ENCODE measurements at regions not wholly inside any gene's neighbourhood (a gene's known extent, or its start where the extent isn't known, plus 50 kb on each side); places are given as distances from the start of the nearest gene placed in this dataset.
"Not testable (repeated sequence)": the region's sequence is repeated elsewhere in the genome, so short reads cannot be mapped to it uniquely, and the experiment has no call there.

DNA sequence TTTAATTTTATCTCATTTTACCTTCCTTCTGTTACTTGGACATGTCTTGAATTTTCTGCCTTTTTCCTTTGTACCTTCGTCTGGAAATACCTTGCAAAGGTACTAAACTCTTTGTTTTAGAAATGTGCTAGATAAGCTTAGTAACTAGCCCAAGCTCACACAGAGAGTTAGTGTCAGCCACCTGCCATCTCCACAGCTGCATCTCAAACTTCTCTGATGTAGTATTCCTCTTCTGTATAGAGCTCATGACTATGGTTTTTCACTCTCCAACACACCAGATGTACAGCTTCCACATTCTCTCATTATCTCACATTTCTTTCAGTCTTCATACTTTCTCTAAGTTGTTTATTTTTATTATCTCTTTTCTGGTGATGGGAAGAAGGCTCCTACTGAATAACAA is 516.6 kb upstream of the ROBO2 start:
- no peak for DNase-seq (ENCODE audit: extremely low read depth, insufficient read length)
- TF ChIP-seq, protein P1, sequence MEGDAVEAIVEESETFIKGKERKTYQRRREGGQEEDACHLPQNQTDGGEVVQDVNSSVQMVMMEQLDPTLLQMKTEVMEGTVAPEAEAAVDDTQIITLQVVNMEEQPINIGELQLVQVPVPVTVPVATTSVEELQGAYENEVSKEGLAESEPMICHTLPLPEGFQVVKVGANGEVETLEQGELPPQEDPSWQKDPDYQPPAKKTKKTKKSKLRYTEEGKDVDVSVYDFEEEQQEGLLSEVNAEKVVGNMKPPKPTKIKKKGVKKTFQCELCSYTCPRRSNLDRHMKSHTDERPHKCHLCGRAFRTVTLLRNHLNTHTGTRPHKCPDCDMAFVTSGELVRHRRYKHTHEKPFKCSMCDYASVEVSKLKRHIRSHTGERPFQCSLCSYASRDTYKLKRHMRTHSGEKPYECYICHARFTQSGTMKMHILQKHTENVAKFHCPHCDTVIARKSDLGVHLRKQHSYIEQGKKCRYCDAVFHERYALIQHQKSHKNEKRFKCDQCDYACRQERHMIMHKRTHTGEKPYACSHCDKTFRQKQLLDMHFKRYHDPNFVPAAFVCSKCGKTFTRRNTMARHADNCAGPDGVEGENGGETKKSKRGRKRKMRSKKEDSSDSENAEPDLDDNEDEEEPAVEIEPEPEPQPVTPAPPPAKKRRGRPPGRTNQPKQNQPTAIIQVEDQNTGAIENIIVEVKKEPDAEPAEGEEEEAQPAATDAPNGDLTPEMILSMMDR (IDR thresholded peaks at IDR 0.05; ENCODE audit: insufficient read depth, low read length, poor library complexity, severe bottlenecking) = no peak
- no peak overlapping the region for H3K4me3 ChIP-seq (replicated peaks; ENCODE audit: low read depth, low read length)
- H3K36me3 ChIP-seq (ENCODE audit: control insufficient read depth, insufficient read depth, low read length) = no peaks in the 10 kb centered on the region
- no peaks in the 10 kb centered on the region for H3K27me3 ChIP-seq (replicated peaks; ENCODE audit: control insufficient read depth, insufficient read depth, low read length)

DNA sequence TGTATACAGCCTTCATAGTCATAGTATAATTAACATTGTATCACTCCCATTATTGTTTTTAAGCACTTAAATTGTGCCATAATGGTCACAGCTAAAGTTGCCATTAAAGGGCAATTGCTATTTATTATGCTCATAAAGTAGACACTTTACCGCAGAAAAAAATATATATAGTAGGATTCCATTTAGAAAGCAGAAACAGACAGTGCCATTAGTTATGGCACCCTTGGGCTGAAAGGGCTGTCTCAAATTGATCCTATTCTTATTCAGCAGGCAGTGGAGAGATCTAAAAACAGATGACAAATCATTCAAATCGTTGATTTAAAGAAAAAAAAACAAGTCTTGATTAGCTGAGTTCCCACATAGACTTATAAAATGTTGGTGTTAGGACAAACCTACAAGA is 514.2 kb upstream of the ROBO2 start:
- DNase-seq (ENCODE audit: extremely low read depth, insufficient read length) = no peak
- Histone ChIP-seq H3K4me3 (replicated peaks; ENCODE audit: low read depth, low read length) (no peak overlapping the region), H3K27me3 (replicated peaks; ENCODE audit: control insufficient read depth, insufficient read depth, low read length) (no peaks in the 10 kb centered on the region), H3K36me3 (ENCODE audit: control insufficient read depth, insufficient read depth, low read length) (no peaks in the 10 kb centered on the region)
- TF ChIP-seq, protein P1 (IDR thresholded peaks at IDR 0.05; ENCODE audit: insufficient read depth, low read length, poor library complexity, severe bottlenecking) = no peak

DNA sequence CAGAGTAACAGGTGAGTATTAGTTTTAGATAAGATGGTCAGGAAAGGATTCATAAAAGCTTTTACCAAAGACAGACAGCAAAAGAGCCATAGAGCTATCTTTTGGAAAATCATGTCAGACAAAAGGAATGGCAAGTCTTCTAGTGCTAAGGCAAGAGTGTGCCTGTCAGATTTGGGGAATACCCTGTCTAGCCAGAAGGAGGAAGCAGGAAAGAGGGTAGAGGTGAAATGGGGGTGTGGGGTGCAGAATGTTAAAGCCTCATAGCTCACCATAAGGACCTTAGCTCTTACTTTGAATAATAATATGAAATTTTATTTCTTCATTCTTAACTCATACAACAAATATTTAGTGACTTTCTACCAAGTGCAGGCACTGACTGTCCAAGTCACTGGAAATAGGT is 512.1 kb upstream of the ROBO2 start:
- Histone ChIP-seq H3K36me3 (ENCODE audit: control insufficient read depth, insufficient read depth, low read length) (no peaks in the 10 kb centered on the region), H3K4me3 (replicated peaks; ENCODE audit: low read depth, low read length) (no peak overlapping the region), H3K27me3 (replicated peaks; ENCODE audit: control insufficient read depth, insufficient read depth, low read length) (no peaks in the 10 kb centered on the region)
- no peak for DNase-seq (ENCODE audit: extremely low read depth, insufficient read length)
- TF ChIP-seq, protein P1 (IDR thresholded peaks at IDR 0.05; ENCODE audit: insufficient read depth, low read length, poor library complexity, severe bottlenecking) = no peak

DNA sequence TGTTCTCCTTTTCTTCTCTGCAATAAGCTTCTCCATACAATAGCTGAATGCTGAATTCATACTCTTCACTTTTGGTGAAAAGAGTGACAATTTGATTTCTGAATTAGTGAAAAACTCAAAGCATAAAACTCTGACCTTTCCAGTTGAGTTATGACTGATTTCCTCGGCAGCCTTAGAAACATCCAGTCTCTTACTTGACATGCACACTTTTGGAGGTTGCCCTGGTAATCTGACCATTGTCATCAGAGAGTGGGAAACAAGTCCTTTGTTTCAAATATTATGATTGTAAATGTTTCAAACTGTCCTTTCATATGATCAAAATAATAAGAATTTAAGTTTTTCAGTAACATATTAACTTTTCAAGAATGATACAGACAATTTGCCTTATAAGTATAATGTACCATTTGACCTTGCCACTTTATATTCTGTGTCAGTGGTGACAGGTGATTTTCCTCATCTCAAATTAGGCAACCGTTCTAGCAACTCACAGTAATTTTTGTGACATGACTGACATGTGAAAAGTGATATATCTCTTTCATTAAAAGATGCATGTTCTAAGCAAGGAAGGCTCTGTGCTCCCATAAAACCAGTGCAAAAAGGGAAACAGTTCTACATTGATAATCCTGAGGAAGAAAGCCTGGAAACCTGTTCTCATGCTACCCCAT is 507.6 kb upstream of the ROBO2 start:
- TF ChIP-seq, protein P1 (IDR thresholded peaks at IDR 0.05; ENCODE audit: insufficient read depth, low read length, poor library complexity, severe bottlenecking) = no peak
- no peaks in the 10 kb centered on the region for H3K27me3 ChIP-seq (replicated peaks; ENCODE audit: control insufficient read depth, insufficient read depth, low read length)
- no peaks in the 10 kb centered on the region for H3K36me3 ChIP-seq (ENCODE audit: control insufficient read depth, insufficient read depth, low read length)
- H3K4me3 ChIP-seq (replicated peaks; ENCODE audit: low read depth, low read length) = no peak overlapping the region
- no peak for DNase-seq (ENCODE audit: extremely low read depth, insufficient read length)

DNA sequence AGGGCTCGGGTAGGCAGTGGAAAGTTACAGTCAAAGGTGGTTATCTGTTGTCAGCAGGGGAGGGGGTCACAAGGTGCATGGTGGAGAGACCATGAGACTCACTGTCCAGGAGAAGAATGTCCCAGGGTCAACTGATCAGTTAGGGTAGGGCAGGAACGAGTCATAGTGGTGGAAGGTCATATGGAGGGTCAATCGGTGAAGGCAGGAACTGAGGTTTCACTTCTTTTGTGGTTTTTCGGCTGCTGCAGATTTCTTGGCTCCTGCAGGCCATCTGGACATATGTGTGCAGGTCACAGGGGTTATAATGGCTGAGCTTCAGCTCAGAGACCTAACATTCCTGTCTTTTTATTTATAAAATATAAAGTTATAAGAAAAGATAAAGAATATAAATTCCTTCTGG is 506.2 kb upstream of the ROBO2 start:
- DNase-seq (ENCODE audit: extremely low read depth, insufficient read length); H3K36me3 ChIP-seq (ENCODE audit: control insufficient read depth, insufficient read depth, low read length); H3K4me3 ChIP-seq (replicated peaks; ENCODE audit: low read depth, low read length); H3K27me3 ChIP-seq (replicated peaks; ENCODE audit: control insufficient read depth, insufficient read depth, low read length): not testable (repeated sequence)

DNA sequence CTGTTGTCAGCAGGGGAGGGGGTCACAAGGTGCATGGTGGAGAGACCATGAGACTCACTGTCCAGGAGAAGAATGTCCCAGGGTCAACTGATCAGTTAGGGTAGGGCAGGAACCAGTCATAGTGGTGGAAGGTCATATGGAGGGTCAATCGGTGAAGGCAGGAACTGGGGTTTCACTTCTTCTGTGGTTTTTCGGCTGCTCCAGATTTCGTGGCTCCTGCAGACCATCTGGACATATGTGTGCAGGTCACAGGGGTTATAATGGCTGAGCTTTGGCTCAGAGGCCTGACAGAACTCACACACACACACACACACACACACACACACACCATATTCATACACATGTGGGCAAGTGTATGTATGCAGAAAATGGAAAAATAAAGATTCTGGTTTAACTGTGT is 502.0 kb upstream of the ROBO2 start:
- not testable (repeated sequence) for DNase-seq (ENCODE audit: extremely low read depth, insufficient read length); H3K36me3 ChIP-seq (ENCODE audit: control insufficient read depth, insufficient read depth, low read length); H3K4me3 ChIP-seq (replicated peaks; ENCODE audit: low read depth, low read length); H3K27me3 ChIP-seq (replicated peaks; ENCODE audit: control insufficient read depth, insufficient read depth, low read length)

DNA sequence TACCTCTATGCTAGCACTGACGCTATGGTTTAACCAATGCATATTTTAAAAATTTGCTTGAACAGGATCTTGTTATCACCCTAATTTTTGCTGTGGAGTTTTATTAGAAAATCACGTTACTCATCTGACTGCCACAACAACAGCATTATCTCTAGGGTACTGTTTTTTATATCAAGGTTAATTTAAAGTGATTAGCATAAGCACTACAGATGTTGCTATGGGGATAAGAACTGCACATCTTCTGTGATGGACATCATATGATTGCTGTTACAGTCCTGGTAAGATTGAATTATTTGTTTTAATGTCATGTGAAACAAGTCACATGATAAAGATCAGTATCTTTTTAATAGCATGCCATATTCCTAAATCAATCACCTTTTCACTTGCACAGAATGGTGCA is 492.2 kb upstream of the ROBO2 start:
- TF ChIP-seq, protein P1 (IDR thresholded peaks at IDR 0.05; ENCODE audit: insufficient read depth, low read length, poor library complexity, severe bottlenecking) = no peak
- no peaks in the 10 kb centered on the region for H3K36me3 ChIP-seq (ENCODE audit: control insufficient read depth, insufficient read depth, low read length)
- no peak overlapping the region for H3K4me3 ChIP-seq (replicated peaks; ENCODE audit: low read depth, low read length)
- no peak for DNase-seq (ENCODE audit: extremely low read depth, insufficient read length)
- no peaks in the 10 kb centered on the region for H3K27me3 ChIP-seq (replicated peaks; ENCODE audit: control insufficient read depth, insufficient read depth, low read length)
